Left lobe of liver (tissue), 2 donors: ENCODE measurements at regions not wholly inside any gene's neighbourhood (a gene's known extent, or its start where the extent isn't known, plus 50 kb on each side); places are given as distances from the start of the nearest gene placed in this dataset.
A peak's percentile ranks its signal among the peaks of the same experiment; 100 is the strongest.

Experiments
- ATAC-seq: fragments of 200-7000 bp; cut with Tn5 transposase; one replicate; pipeline ENCODE4 v1.9.1; 2020; ENCODE audit warnings: mild to moderate bottlenecking, moderate library complexity
- DNase-seq: peaks from one replicate; pipeline ENCODE4 v3.0.0-alpha.2; 2020; ENCODE audit warnings: low spot score
- donor health status: DM: no; HTN: no; CAD: no; lungs with moderate emphysema.
- donor health status: DM: no; HTN: yes; CAD: no.

DNA sequence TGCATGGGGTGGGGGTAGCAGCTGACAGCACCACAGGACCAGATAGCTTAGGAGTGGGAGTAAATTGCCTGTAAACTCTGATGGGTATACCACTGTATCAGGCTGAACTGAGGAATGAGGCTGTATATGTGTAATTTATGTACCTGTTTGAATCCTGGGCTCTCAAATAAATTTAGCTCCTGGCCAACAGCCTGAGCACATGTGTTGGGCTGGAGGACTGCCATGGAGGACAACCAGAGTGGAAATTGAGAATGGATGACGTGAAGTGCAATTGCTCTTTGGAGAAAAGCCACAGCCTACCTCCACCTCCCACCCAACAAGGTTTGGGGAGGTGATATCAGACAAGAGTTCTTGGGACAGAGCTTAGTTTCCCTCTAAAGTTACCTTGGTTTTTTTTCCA lies 328.6 kb upstream of the PROK2 start:
- DNase-seq (no peak), ATAC-seq (no peak)

GRCh38 chr3:72112435-72112834 lies 327.5 kb upstream of the PROK2 start:
- ATAC-seq (no peak), DNase-seq (no peak)

GRCh38 chr3:72111265-72112205 lies 326.6 kb upstream of the PROK2 start:
- DNase-seq (no peak), ATAC-seq (no peak)

GRCh38 chr3:72109327-72110259 lies 324.6 kb upstream of the PROK2 start:
- no peak for ATAC-seq
- no peak for DNase-seq

- ATAC-seq = no peak
- no peak for DNase-seq
Observed at GRCh38 chr3:72105306-72105705, 320.4 kb upstream of the PROK2 start.

DNA sequence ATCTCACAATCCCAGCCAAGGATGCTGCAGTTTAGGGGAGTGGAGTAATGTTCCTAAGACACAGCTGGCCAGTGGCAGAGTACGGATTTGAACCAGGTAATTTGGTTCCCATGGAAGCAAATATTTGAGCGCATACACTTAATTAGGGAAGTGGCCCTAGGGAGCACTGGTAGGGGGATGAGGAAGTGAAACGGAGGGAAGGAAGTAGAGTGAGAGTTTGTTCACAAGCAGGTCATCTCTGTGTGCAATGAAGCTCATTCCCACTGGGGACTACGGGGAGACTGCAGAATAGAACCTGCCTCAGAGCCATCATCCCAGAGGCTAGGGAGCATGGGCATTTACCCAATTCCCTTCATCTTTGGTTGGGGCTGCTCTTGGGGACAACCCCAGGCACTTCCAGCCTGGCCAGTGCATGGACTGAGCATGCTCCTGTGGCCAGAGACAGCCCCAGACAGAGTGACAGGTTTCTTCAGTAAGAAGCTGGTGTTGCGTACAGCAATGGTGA lies 317.2 kb upstream of the PROK2 start:
- DNase-seq = no peak
- peak; percentile 33 for ATAC-seq

DNA sequence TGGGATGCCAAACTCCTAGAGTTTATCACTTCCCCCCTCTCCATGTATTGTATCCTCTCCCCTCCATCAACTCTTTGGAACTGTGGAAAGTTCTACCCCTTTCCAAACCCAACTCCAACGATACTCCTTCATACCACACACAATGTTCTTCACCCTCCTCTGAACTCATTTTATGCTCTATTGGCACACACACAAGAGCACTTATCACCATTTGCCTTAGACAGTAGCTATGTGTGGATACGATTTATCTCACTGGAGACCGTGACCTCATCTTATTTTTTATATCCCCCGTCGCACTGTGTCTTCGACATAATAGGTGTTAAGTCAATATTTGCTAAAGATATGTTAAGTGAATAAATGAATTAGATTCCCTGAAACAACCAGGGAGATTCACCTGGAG lies 316.5 kb upstream of the PROK2 start:
- ATAC-seq (no peak), DNase-seq (no peak)

- DNase-seq = peak; percentile 73
- peak; percentile 73 for ATAC-seq
Observed at GRCh38 chr3:72100601-72101187, 315.7 kb upstream of the PROK2 start.

DNA sequence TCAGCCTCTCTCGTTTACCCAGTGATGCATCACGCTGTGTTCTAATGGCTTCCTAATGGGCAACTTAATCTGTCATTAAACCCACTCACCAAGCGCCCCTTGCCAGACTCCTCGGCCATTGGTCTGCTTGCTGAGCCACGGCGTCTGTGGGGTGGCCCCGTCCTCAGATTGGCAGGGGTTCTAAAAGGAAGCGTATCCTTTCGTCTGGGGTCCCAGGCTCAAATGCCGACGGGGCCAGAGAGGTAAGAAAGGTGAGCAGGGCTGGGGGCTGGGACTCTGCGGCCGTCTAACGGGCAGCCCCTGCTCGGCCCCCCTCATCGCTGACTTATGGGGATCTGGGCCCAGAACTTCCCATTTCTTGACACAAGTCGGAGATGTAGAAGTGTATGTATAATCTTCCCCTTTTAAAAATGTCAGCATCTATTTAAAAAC lies 315.1 kb upstream of the PROK2 start:
- DNase-seq (no peak), ATAC-seq (no peak)

DNA sequence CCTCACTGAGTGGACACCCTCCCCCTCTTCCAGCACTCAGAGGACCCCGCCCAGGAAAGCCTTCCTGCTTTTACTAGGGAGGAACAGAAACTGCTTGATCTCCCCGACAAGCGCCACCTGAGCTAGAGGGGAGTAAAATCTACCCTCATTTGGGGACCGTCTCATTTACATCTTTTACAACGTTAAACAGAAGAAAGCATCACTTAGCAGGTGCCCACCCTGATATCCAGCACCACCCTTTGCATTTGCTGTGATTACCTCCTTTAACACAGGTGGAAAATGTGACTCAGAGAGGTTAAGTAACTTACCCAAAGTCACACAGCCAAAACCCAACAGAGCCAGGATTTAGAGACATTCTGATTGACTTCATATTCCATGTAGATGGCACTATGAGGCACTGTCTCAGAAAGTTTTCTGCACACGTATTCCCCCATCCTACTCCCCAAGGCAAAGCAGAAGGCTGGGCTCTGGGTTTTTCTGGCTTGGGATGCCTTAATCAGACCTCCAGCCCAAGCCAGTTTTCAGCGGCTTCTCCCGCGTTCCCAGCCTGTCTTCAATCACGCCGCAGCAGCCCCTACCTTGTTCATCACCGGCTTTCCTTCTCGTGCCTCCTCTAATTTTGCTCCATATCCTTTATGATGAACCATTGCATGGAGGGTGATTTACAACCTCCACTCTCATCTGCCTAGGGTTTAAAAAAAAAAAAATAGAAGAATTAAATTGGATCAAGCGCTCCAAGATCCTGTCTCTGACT lies 314.6 kb upstream of the PROK2 start:
- no peak for DNase-seq
- ATAC-seq = no peak

DNA sequence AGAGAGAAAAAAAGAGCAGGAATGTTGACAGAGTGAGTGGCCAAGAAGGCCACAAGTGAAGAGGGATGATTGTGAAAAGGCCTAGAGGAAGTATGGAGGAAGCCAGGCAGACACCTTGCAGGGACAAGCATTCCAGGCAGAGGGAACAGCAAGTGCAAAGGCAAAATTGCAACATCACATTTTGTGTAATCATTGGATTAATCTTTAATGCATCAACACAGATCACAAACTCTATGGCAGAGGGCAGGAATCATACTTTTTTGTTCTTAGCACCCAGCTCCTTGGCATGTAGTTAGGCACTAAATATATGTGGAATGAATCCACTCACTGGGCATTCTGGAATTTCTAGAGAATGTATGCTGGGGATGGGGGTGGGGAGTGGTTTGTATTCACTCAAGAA lies 312.1 kb upstream of the PROK2 start:
- peak; percentile 67 for ATAC-seq
- no peak for DNase-seq

GRCh38 chr3:72095521-72095920 lies 310.6 kb upstream of the PROK2 start:
- DNase-seq (no peak), ATAC-seq (no peak)

DNA sequence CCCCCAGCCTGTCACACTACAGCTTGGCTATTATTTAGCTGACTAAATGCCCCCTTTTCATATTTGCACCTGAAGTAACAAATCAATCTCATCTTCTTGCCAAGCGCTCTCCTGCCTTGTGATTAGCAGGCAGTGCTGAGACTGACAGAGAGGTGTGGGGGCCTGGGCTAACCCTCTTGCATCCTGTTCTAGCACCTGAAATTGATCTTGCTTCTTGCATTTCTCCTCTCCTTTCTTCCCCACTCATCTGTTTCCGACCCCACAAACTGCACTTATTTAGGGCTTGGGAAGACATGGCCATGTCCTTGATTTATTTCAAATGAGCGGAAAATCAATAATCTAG lies 309.0 kb upstream of the PROK2 start:
- DNase-seq = no peak

DNA sequence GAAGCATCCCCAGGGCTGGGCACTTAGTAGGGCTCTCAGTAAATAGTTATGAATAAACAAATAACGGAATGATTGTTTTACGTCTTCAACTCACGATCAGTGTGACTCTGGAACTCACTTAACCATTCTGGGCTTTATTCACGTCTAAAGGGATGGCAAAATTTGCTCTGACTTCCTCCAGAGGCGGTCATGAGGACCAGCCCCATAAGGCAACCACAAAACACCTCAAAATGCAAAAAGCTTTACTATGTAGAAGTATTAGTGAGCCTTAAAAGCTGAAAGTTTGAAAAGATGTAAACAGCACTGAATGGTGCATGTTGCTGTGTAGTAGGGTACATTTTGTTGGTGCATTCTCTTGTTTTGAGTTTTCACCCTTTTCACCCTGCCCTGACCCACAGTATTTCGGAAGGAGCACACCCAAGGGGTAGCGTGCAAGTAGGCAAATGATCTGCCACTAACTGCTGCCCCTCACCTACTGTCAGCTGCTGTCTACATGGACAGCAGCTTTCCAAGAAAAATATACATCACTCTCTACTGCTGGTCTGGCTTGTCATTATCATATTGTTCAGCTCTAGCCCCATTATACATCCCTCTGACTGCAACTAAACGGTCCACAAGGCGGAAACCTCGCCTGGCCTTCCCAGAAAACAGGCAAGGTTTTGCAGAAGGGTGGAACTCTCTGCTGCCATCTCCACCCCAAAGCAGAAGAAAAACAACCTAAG lies 308.5 kb upstream of the PROK2 start:
- DNase-seq (no peak), ATAC-seq (no peak)

More for the DNA sequence above, 309.0 kb upstream of the PROK2 start:
- ATAC-seq = no peak

GRCh38 chr3:72092778-72093177 lies 307.8 kb upstream of the PROK2 start:
- ATAC-seq (no peak), DNase-seq (no peak)

- DNase-seq (no peak), ATAC-seq (no peak)
Observed at GRCh38 chr3:72088486-72089025, 303.6 kb upstream of the PROK2 start.

GRCh38 chr3:72087420-72087819 lies 302.5 kb upstream of the PROK2 start:
- no peak for ATAC-seq
- no peak for DNase-seq

DNA sequence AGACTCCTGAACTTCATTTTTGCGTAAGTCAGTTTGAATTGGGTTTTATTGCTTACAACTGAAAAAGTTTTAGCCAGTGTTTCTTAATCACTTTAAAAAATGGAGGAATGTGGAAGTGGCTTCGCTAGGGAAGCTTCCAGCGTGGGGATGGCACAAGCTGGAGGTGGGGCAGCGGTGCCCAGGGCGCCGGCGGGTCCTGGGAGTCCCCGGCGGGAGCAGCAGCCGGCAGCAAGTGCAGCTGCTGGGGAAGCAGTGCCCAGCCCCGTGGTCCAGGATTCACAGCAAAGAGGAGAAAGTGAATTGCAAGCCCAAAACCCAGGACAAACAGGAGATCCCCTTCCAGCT lies 301.8 kb upstream of the PROK2 start:
- DNase-seq = no peak
- ATAC-seq = no peak

DNA sequence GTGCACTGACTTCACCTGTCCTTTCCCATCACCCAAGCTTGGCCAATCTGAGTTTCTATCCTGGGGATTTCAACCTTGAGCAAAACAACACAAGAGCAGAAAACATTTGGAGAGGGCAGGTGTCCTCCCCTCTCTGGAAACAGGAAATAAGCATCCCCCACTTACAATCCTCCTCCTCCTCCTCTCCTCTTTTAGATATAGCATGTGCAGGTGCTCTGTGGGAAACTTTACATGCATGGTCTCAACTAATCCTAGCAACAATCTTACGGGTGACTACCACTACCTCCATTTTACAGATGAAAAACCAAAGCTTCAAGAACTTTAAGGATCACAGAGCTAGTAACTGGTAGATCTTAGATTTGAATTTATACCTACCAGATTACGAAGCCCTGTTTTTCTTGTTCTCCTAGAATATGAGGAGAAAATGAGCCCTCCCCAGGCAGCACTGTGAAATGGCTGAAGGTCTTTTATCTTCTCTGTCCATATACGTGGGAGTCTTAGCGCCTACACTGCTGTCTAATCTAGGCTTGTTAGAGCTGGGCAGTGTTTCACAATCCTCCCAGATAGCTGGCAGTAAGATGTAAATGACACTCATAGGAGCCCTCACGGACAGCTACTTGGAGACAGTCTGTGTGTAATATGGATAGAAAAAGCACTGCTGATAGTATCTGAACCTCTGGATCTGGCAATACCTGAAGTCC lies 301.2 kb upstream of the PROK2 start:
- peak; percentile 69 for ATAC-seq

More for the DNA sequence above, 301.2 kb upstream of the PROK2 start:
- no peak for DNase-seq
